Loucy (cell line): ENCODE measurements at regions not wholly inside any gene's neighbourhood (a gene's known extent, or its start where the extent isn't known, plus 50 kb on each side); places are given as distances from the start of the nearest gene placed in this dataset.

Source experiments
- H2AFZ ChIP-seq: fragments of 200-600 bp; sonication (generic); 2 replicates; pipeline ENCODE4 v1.6.0; 2016; ENCODE audit warnings: antibody characterized with exemption, mild to moderate bottlenecking, low read length, moderate library complexity
- H3F3A ChIP-seq: fragments of 200-600 bp; 2 replicates; pipeline ENCODE4 v1.6.0; 2016; ENCODE audit warnings: antibody characterized with exemption, low read depth, mild to moderate bottlenecking
- H3K27me3 ChIP-seq: fragments of 200-600 bp; sonication (generic); 2 replicates; pipeline ENCODE4 v1.6.1; 2014; ENCODE audit warnings: low read length, mild to moderate bottlenecking; ENCODE audit not compliant: insufficient read depth, poor library complexity, severe bottlenecking
- H3K36me3 ChIP-seq: fragments of 200-600 bp; sonication (generic); 2 replicates; pipeline ENCODE4 v1.6.1; 2016; ENCODE audit warnings: low read length; ENCODE audit not compliant: insufficient read depth
- H3K4me1 ChIP-seq: fragments of 200-600 bp; sonication (generic); 2 replicates; pipeline ENCODE4 v1.5.1; 2014; ENCODE audit warnings: low read length, mild to moderate bottlenecking; ENCODE audit not compliant: insufficient read depth, poor library complexity, severe bottlenecking
- H3K4me2 ChIP-seq: fragments of 200-600 bp; sonication (generic); 2 replicates; pipeline ENCODE4 v1.6.0; 2014; ENCODE audit warnings: antibody characterized with exemption, low read length, low read depth, mild to moderate bottlenecking; ENCODE audit not compliant: poor library complexity, severe bottlenecking
- H3K4me3 ChIP-seq: fragments of 200-600 bp; sonication (generic); 2 replicates; pipeline ENCODE4 v1.5.1; 2014; ENCODE audit warnings: low read length, mild to moderate bottlenecking, mixed read lengths; ENCODE audit not compliant: poor library complexity, severe bottlenecking
- H3K79me2 ChIP-seq: fragments of 200-600 bp; sonication (generic); 2 replicates; pipeline ENCODE4 v1.6.1; 2014; ENCODE audit warnings: low read length; ENCODE audit not compliant: insufficient read depth
- H3K9ac ChIP-seq: fragments of 200-600 bp; sonication (generic); 2 replicates; pipeline ENCODE4 v1.6.0; 2014; ENCODE audit warnings: mild to moderate bottlenecking, low read depth, low read length, moderate library complexity; ENCODE audit not compliant: poor library complexity, severe bottlenecking
- H3K9me2 ChIP-seq: fragments of 200-600 bp; sonication (generic); replicated peaks from 2 replicates; pipeline ENCODE4 v1.6.1; 2016; ENCODE audit warnings: low read depth, low read length, mixed read lengths
- H3K9me3 ChIP-seq: fragments of 200-600 bp; sonication (generic); 2 replicates; pipeline ENCODE4 v1.6.1; 2014; ENCODE audit warnings: mild to moderate bottlenecking, antibody characterized with exemption, low read length, low read depth; ENCODE audit not compliant: insufficient read depth
- H4K20me1 ChIP-seq: fragments of 200-600 bp; sonication (generic); 2 replicates; pipeline ENCODE4 v1.6.0; 2014; ENCODE audit warnings: antibody characterized with exemption, low read length, mild to moderate bottlenecking; ENCODE audit not compliant: insufficient read depth, poor library complexity, severe bottlenecking
- CTCF ChIP-seq: fragments of 200-600 bp; sonication (generic); conservative IDR thresholded peaks from 2 replicates; pipeline ENCODE4 v1.5.1; 2014; ENCODE audit warnings: mild to moderate bottlenecking, antibody characterized with exemption, low read length
- EZH2phosphoT487 ChIP-seq: fragments of 200-600 bp; IDR thresholded peaks from 2 replicates; pipeline ENCODE4 v1.6.1; 2018; ENCODE audit warnings: antibody characterized with exemption, mild to moderate bottlenecking, moderate library complexity, borderline replicate concordance

- H4K20me1 ChIP-seq = no peaks in the 10 kb centered on the region
- H3K36me3 ChIP-seq = no peaks in the 10 kb centered on the region
- no peak overlapping the region for H3K4me2 ChIP-seq
- no peak overlapping the region for H3K9ac ChIP-seq
- no peaks in the 10 kb centered on the region; the same call in 1 of the 2 replicates for H3K9me2 ChIP-seq
- no peaks in the 10 kb centered on the region for H3K4me1 ChIP-seq
- H3F3A ChIP-seq = no peaks in the 10 kb centered on the region
- 0 out of 2 replicates have a peak, but pooled peaks cover 3% of the 10 kb centered on the region for H3K9me3 ChIP-seq
- no peaks in the 10 kb centered on the region for H3K27me3 ChIP-seq
- TF ChIP-seq CTCF = no peak
- no peaks in the 10 kb centered on the region for H3K79me2 ChIP-seq
- no peak overlapping the region for H2AFZ ChIP-seq
- H3K4me3 ChIP-seq = no peak overlapping the region
Observed at GRCh38 chr18:39058386-39059000, 1492.9 kb upstream of the CELF4 start.

GRCh38 chr18:39057423-39058064 is 1491.9 kb upstream of the CELF4 start:
- no peak for TF ChIP-seq EZH2phosphoT487
- no peak for TF ChIP-seq CTCF

GRCh38 chr18:39053571-39053970 is 1488.0 kb upstream of the CELF4 start:
- no peak overlapping the region for H3K4me2 ChIP-seq
- no peaks in the 10 kb centered on the region for H3K79me2 ChIP-seq
- no peaks in the 10 kb centered on the region for H3K36me3 ChIP-seq
- no peaks in the 10 kb centered on the region for H3K4me1 ChIP-seq
- no peaks in the 10 kb centered on the region; the same call in 1 of the 2 replicates for H3K9me2 ChIP-seq
- no peaks in the 10 kb centered on the region for H3K27me3 ChIP-seq
- no peak for TF ChIP-seq EZH2phosphoT487
- TF ChIP-seq CTCF = no peak
- 0 out of 2 replicates have a peak, but pooled peaks cover 3% of the 10 kb centered on the region for H3K9me3 ChIP-seq
- H3F3A ChIP-seq = no peaks in the 10 kb centered on the region
- H3K4me3 ChIP-seq = no peak overlapping the region
- no peak overlapping the region for H3K9ac ChIP-seq
- no peaks in the 10 kb centered on the region for H4K20me1 ChIP-seq
- no peak overlapping the region for H2AFZ ChIP-seq

More at GRCh38 chr18:39057423-39058064, 1491.9 kb upstream of the CELF4 start:
- Histone ChIP-seq H3K4me3 (no peak overlapping the region), H3K9me2 (no peaks in the 10 kb centered on the region; the same call in 1 of the 2 replicates), H3K79me2 (no peaks in the 10 kb centered on the region), H3K4me2 (no peak overlapping the region), H3K9me3 (0 out of 2 replicates have a peak, but pooled peaks cover 3% of the 10 kb centered on the region), H3K9ac (no peak overlapping the region), H2AFZ (no peak overlapping the region), H3K27me3 (no peaks in the 10 kb centered on the region), H3K36me3 (no peaks in the 10 kb centered on the region), H3K4me1 (no peaks in the 10 kb centered on the region), H4K20me1 (no peaks in the 10 kb centered on the region), H3F3A (no peaks in the 10 kb centered on the region)
